ENCODE measurements at regions not wholly inside any gene's neighbourhood (a gene's known extent, or its start where the extent isn't known, plus 50 kb on each side); places are given as distances from the start of the nearest gene placed in this dataset.

DNA sequence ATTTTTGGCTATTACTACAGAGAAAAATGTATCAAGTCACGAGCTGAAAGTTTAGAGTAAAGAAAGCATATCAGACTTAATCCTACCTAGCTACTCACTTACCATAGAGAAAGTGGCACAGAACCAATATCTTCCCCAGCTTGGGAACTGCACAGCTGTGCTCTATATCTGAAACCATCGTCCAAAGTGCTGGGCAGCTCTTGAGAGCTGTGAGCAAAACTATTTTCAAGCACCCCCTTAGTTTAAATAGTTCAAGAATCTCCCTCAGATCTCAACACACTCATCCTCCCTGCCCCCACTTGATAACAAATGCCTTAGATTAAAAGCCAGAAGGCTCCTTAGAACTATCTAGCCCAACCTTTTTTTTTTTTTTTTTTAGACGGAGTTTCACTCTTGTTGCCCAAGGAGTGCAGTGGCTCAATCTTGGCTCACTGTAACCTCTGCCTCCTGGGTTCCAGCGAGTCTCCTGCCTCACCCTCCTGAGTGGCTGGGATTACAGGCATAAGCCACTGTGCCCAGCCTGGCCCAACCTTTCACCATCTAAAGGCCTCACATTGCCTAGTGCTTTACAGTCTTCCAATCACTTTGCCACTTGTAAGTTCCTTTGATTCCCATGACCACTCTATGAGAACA, 94.2 kb upstream of the APC start:
- in situ Hi-C loops (cut with HindIII; ENCODE audit: low pct_unique_long_range_greater_than_20kb, low sequenced_read_pairs): no loop called here
- DNase-seq (ENCODE audit: low read depth in 1 of 2, low spot score in 1 of 2): no peak
- no peak for TF ChIP-seq JUND (IDR thresholded peaks at IDR 0.05; ENCODE audit: low read depth)

DNA sequence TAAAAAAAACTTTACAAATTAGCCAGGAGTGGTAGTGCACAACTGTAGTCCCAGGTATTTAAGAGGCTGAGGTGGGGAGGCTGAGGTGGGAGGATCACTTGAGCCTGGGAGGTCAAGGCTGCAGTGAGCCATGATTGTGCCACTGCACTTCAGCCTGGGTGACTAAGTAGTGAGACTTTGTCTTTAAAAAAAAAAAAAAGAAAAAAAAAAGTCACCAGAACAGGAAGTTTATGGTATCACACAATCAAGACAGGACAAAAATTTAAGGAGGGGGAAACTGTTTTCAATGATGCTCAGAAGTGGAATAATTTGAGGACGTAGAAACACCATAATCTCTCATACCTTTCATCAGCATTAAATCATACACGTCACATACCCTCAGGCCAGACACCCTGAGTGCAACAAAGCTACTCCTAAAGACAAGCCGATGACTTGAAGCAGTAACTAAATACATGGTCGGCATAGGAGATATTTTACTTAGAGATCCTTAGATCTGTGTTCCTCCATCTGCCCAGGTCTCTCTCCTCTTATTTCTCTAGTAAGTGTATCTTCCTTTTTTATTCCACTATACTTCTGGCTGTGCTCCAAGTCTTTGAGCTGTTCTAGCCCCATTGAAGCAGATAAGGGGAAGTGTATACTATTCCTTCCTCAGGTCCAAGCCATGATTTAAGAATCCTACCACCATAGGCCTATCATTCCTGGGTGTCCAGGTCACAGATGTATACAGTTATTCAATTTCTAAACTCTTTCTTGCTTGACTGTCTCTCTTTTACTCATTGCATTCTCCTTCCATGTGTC, 91.3 kb upstream of the APC start:
- no peak for DNase-seq (ENCODE audit: low read depth in 1 of 2, low spot score in 1 of 2)
- in situ Hi-C loops (cut with HindIII; ENCODE audit: low pct_unique_long_range_greater_than_20kb, low sequenced_read_pairs): no loop called here
- TF ChIP-seq JUND (IDR thresholded peaks at IDR 0.05; ENCODE audit: low read depth): no peak

DNA sequence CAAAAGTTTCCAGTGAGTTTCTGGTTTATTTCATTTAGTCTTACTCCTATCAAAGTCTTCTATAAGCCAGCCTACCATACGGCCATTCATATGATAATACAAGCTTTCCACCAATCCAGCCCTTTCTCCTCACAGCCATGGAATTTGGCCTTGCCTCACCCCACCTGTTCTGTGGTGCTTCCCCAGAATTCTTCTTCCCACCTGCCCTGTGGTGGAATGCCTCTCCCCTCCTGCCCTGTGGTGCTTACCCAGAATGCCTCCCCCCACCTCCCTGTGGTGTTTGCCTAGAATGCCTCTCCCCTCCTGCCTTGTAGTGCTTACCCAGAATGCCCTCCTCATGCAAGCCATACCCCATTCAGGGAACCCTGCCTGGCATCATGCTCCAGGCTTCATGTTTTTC, 90.3 kb upstream of the APC start:
- no peak for TF ChIP-seq JUND (IDR thresholded peaks at IDR 0.05; ENCODE audit: low read depth)
- in situ Hi-C loops (cut with HindIII; ENCODE audit: low pct_unique_long_range_greater_than_20kb, low sequenced_read_pairs): no loop called here
- no peak for DNase-seq (ENCODE audit: low read depth in 1 of 2, low spot score in 1 of 2)

GRCh38 chr5:112648264-112648663, 89.4 kb upstream of the APC start:
- TF ChIP-seq JUND (IDR thresholded peaks at IDR 0.05; ENCODE audit: low read depth): no peak
- no peak for DNase-seq (ENCODE audit: low read depth in 1 of 2, low spot score in 1 of 2)
- in situ Hi-C loops (cut with HindIII; ENCODE audit: low pct_unique_long_range_greater_than_20kb, low sequenced_read_pairs): no loop called here

DNA sequence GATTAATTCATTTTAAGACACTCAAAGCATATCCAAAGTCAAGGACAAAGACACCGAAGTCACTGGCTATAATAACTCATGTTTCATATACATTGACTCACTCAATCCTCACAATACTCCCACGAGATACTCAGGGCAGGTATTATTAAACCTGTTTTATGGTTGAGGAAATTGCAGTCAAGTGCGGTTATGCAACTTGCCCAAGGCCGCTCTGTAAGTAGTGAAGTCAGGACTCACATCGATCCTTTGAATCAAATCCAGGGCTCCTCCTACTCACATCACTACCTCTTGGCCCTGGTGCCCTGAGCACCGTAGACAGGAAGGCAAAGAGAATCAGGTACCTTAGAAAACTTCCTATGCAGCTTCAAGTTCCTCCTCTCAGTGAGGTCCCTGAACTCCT, 87.8 kb upstream of the APC start:
- in situ Hi-C loops (cut with HindIII; ENCODE audit: low pct_unique_long_range_greater_than_20kb, low sequenced_read_pairs): no loop called here
- peak in 1 of 2 experiments; percentile 70 for DNase-seq (ENCODE audit: low read depth in 1 of 2, low spot score in 1 of 2)
- TF ChIP-seq JUND (IDR thresholded peaks at IDR 0.05; ENCODE audit: low read depth): no peak

DNA sequence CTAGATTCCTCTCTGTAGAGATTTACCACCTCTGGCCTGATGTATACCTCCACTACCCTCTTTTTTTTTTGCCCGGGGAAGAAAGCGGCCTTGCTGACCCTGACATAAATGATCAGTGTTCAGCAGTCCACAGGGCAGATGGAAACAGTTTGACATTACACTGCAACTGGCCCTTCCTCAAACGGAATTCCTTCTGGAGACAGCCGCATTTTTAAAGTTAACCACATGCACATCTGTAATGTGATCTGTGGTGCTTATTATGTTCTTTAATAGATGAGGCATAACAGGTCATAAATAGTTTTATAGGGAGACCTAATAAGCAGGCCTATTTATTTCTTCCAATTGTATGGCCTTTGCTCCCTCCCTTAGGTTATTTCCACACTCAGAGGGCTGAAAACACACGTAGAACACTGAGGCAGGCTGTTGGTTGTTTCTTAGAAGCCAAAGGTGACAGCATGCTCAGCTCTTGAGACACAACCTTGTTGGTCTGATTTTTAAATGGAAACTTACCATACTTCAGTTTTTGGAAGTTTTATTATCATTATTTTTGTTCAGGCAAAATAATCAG, 84.0 kb upstream of the APC start:
- no peak for TF ChIP-seq JUND (IDR thresholded peaks at IDR 0.05; ENCODE audit: low read depth)
- DNase-seq (ENCODE audit: low read depth in 1 of 2, low spot score in 1 of 2): no peak
- in situ Hi-C loops (cut with HindIII; ENCODE audit: low pct_unique_long_range_greater_than_20kb, low sequenced_read_pairs): no loop called here

DNA sequence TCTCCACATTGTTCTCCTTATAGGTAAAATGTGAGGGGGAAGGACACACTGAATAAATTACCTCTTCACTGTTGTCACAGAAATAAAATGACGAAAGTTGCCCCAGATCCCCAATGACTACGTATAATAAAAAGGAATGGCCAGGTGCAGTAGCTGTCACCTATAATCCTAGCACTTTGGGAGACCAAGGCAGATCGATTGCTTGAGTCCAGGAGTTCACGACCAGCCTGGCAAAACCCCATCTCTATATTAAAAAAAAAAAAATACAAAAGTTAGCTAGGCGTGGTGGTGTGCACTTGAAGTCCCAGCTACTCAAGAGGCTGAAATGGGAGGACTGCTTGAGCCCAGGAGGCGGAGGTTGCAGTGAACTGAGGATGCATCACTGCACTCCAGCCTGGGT, 82.2 kb upstream of the APC start:
- no peak for TF ChIP-seq JUND (IDR thresholded peaks at IDR 0.05; ENCODE audit: low read depth)
- in situ Hi-C loops (cut with HindIII; ENCODE audit: low pct_unique_long_range_greater_than_20kb, low sequenced_read_pairs): no loop called here
- DNase-seq (ENCODE audit: low read depth in 1 of 2, low spot score in 1 of 2): no peak

- in situ Hi-C loops (cut with HindIII; ENCODE audit: low pct_unique_long_range_greater_than_20kb, low sequenced_read_pairs): no loop called here
- DNase-seq (ENCODE audit: low read depth in 1 of 2, low spot score in 1 of 2): no peak
- no peak for TF ChIP-seq JUND (IDR thresholded peaks at IDR 0.05; ENCODE audit: low read depth)
These were observed 81.2 kb upstream of the APC start for GRCh38 chr5:112656451-112656850.

GRCh38 chr5:112657804-112658203, 79.9 kb upstream of the APC start:
- in situ Hi-C loops (cut with HindIII; ENCODE audit: low pct_unique_long_range_greater_than_20kb, low sequenced_read_pairs): no loop called here
- DNase-seq (ENCODE audit: low read depth in 1 of 2, low spot score in 1 of 2): no peak
- no peak for TF ChIP-seq JUND (IDR thresholded peaks at IDR 0.05; ENCODE audit: low read depth)

DNA sequence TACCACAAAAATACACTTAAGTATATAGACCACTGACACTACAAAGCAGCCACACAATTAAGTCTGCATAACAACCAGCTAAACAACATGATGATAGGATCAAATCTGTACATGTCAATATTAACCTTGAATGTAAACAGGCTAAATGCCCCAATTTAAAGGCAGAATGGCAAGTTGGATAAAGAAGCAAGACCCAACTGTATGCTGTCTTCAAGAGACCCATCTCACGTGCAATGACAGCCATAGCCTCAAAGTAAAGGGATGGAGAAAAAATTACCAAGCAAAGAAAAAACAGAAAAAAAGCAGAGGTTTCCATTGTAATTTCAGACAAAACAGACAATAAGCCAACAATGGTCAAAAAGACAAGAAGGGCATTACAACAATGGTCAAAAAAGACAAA, 77.3 kb upstream of the APC start:
- no peak for DNase-seq (ENCODE audit: low read depth in 1 of 2, low spot score in 1 of 2)
- in situ Hi-C loops (cut with HindIII; ENCODE audit: low pct_unique_long_range_greater_than_20kb, low sequenced_read_pairs): no loop called here
- no peak for TF ChIP-seq JUND (IDR thresholded peaks at IDR 0.05; ENCODE audit: low read depth)

- no peak for TF ChIP-seq JUND (IDR thresholded peaks at IDR 0.05; ENCODE audit: low read depth)
- in situ Hi-C loops (cut with HindIII; ENCODE audit: low pct_unique_long_range_greater_than_20kb, low sequenced_read_pairs): no loop called here
- DNase-seq (ENCODE audit: low read depth in 1 of 2, low spot score in 1 of 2): no peak
These were observed 74.5 kb upstream of the APC start for GRCh38 chr5:112663146-112663545.

DNA sequence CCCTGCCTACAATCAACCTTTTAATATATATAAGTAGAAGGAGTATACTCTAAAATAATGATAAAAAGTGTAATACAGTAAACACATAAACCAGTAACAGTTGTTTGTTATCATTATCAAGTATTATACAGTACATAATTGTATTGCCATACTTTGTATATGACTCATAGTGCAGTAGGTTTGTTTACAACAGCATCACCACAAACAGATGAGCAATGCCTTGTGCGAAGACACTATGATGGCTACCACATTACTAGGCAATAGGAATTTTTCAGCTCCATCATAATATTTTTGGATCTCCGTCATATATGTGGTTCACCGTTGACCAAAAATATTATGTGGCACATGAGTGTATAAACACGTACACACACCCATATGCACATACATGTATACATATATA, 69.7 kb upstream of the APC start:
- no peak for DNase-seq (ENCODE audit: low read depth in 1 of 2, low spot score in 1 of 2)
- in situ Hi-C loops (cut with HindIII; ENCODE audit: low pct_unique_long_range_greater_than_20kb, low sequenced_read_pairs): no loop called here

DNA sequence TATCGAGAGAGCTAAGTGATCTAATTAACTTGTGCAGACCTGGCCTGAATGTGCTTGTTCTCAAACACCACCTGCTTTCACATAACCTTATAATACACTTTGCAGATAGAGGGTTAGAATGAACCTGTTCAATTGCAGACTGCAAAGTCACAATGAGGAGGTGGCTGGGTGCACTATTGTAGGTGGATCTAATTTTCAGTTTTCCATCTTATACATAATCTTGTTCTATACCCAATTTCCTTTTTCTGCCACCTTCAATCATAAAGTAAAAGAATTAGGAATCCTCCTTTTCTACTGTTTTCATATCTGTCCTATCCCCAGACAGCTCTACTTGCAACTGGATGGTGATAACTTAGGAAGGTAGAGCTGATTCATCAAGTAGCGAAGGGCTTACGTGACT, 68.8 kb upstream of the APC start:
- no peak for DNase-seq (ENCODE audit: low read depth in 1 of 2, low spot score in 1 of 2)
- TF ChIP-seq JUND (IDR thresholded peaks at IDR 0.05; ENCODE audit: low read depth): no peak
- in situ Hi-C loops (cut with HindIII; ENCODE audit: low pct_unique_long_range_greater_than_20kb, low sequenced_read_pairs): no loop called here

More for the DNA sequence above, 69.7 kb upstream of the APC start:
- no peak for TF ChIP-seq JUND (IDR thresholded peaks at IDR 0.05; ENCODE audit: low read depth)
